ENCODE measurements at regions not wholly inside any gene's neighbourhood (a gene's known extent, or its start where the extent isn't known, plus 50 kb on each side); places are given as distances from the start of the nearest gene placed in this dataset.

GRCh38 chr1:67626090-67626860 is 58.7 kb upstream of the GADD45A start:
- TF ChIP-seq CTCF (IDR thresholded peaks at IDR 0.05) (no peak), POLR2A (IDR thresholded peaks at IDR 0.05) (no peak), POLR2AphosphoS5 (IDR thresholded peaks at IDR 0.05; ENCODE audit: insufficient read depth in 1 of 2, low read depth in 1 of 2) (peak in 1 of 2 donors; percentile 46)
